WTC11 (cell line): ENCODE measurements at regions not wholly inside any gene's neighbourhood (a gene's known extent, or its start where the extent isn't known, plus 50 kb on each side); places are given as distances from the start of the nearest gene placed in this dataset.

Experiments used
- ATAC-seq: fragments of 200-7000 bp; cut with Tn5 transposase; 2 replicates; pipeline ENCODE4 v1.10.0; 2021; ENCODE audit warnings: mild to moderate bottlenecking, moderate library complexity
- CTCF ChIA-PET: fragments of 300-600 bp; sonication (Branson Sonifier 250); formaldehyde crosslinking; loops from one replicate; lab custom pipeline; 2021; ENCODE audit warnings: antibody characterized with exemption; lab: Charles Lee
- POLR2A ChIA-PET: fragments of 350-600 bp; sonication (Branson Sonifier 250); formaldehyde crosslinking; loops from one replicate; lab custom pipeline; 2021; ENCODE audit warnings: antibody characterized with exemption; lab: Charles Lee
- DNase-seq: peaks from one replicate; pipeline ENCODE4 v3.0.0; 2021; ENCODE audit warnings: low spot score
- H3K27ac Mint-ChIP-seq: 2 replicates; pipeline ENCODE4 v1.8.0; 2021; ENCODE audit warnings: mixed read lengths
- H3K27me3 Mint-ChIP-seq: 2 replicates; pipeline ENCODE4 v1.8.0; 2021; ENCODE audit warnings: low read depth, mild to moderate bottlenecking, moderate library complexity, mixed read lengths
- H3K36me3 Mint-ChIP-seq: 2 replicates; pipeline ENCODE4 v1.8.0; 2021; ENCODE audit warnings: mixed read lengths
- H3K4me1 Mint-ChIP-seq: 2 replicates; pipeline ENCODE4 v1.8.0; 2022; ENCODE audit warnings: mixed read lengths
- H3K4me3 Mint-ChIP-seq: 2 replicates; pipeline ENCODE4 v1.8.0; 2021; ENCODE audit warnings: mild to moderate bottlenecking, moderate library complexity, mixed read lengths
- H3K9me3 Mint-ChIP-seq: 2 replicates; pipeline ENCODE4 v1.8.0; 2021; ENCODE audit warnings: mixed read lengths
- AFF4 ChIP-seq: sonication (generic); formaldehyde crosslinking; IDR thresholded peaks from 2 replicates; pipeline ENCODE4 v1.8.1; 2023; ENCODE audit warnings: mild to moderate bottlenecking, missing genetic modification reagents, borderline replicate concordance
- ATF2 ChIP-seq: sonication (generic); formaldehyde crosslinking; IDR thresholded peaks from 2 replicates; pipeline ENCODE4 v1.8.1; 2022; ENCODE audit warnings: low read depth, missing genetic modification reagents, borderline replicate concordance
- ATF6 ChIP-seq: sonication (generic); formaldehyde crosslinking; IDR thresholded peaks from 2 replicates; pipeline ENCODE4 v1.8.1; 2023; ENCODE audit warnings: mild to moderate bottlenecking, missing genetic modification reagents
- CREB1 ChIP-seq: sonication (generic); formaldehyde crosslinking; IDR thresholded peaks from 2 replicates; pipeline ENCODE4 v1.8.0; 2023; ENCODE audit warnings: mild to moderate bottlenecking, missing genetic modification reagents
- ERG ChIP-seq: fragments of 250-450 bp; sonication (Bioruptor Pico); IDR thresholded peaks from 2 replicates; pipeline ENCODE4 v1.8.0; 2021; ENCODE audit warnings: mild to moderate bottlenecking
- ESRRA ChIP-seq: sonication (generic); formaldehyde crosslinking; IDR thresholded peaks from 2 replicates; pipeline ENCODE4 v1.8.1; 2022; ENCODE audit warnings: mild to moderate bottlenecking, missing genetic modification reagents, borderline replicate concordance
- FOXK1 ChIP-seq: sonication (generic); formaldehyde crosslinking; IDR thresholded peaks from 2 replicates; pipeline ENCODE4 v1.8.0; 2022; ENCODE audit warnings: mild to moderate bottlenecking, moderate library complexity, missing genetic modification reagents
- GRHL2 ChIP-seq: fragments of 250-450 bp; sonication (Bioruptor Pico); IDR thresholded peaks from 2 replicates; pipeline ENCODE4 v1.8.0; 2022; ENCODE audit warnings: mild to moderate bottlenecking, moderate library complexity; ENCODE audit not compliant: insufficient replicate concordance, severe bottlenecking
- IRF2 ChIP-seq: sonication (generic); formaldehyde crosslinking; IDR thresholded peaks from 2 replicates; pipeline ENCODE4 v1.8.0; 2022; ENCODE audit warnings: low read depth, missing genetic modification reagents, borderline replicate concordance
- KAT7 ChIP-seq: sonication (generic); formaldehyde crosslinking; IDR thresholded peaks from 2 replicates; pipeline ENCODE4 v1.8.1; 2023; ENCODE audit warnings: missing genetic modification reagents, mild to moderate bottlenecking, borderline replicate concordance
- MXD4 ChIP-seq: fragments of 250-450 bp; sonication (Bioruptor Pico); IDR thresholded peaks from 2 replicates; pipeline ENCODE4 v1.8.0; 2021; ENCODE audit warnings: mild to moderate bottlenecking, moderate library complexity, borderline replicate concordance
- NR1H2 ChIP-seq: sonication (generic); formaldehyde crosslinking; IDR thresholded peaks from 2 replicates; pipeline ENCODE4 v1.9.0; 2021; ENCODE audit warnings: mild to moderate bottlenecking, moderate library complexity, missing genetic modification reagents
- NR2C2 ChIP-seq: sonication (generic); formaldehyde crosslinking; IDR thresholded peaks from 2 replicates; pipeline ENCODE4 v1.8.0; 2022; ENCODE audit warnings: mild to moderate bottlenecking, missing genetic modification reagents
- PREB ChIP-seq: sonication (generic); formaldehyde crosslinking; IDR thresholded peaks from 2 replicates; pipeline ENCODE4 v1.8.1; 2022; ENCODE audit warnings: mild to moderate bottlenecking, missing genetic modification reagents, moderate library complexity, borderline replicate concordance
- PRRX2 ChIP-seq: fragments of 250-450 bp; sonication (Bioruptor Pico); IDR thresholded peaks from 2 replicates; pipeline ENCODE4 v1.8.0; 2021; ENCODE audit warnings: mild to moderate bottlenecking
- RORB ChIP-seq: fragments of 250-450 bp; sonication (Bioruptor Pico); IDR thresholded peaks from 2 replicates; pipeline ENCODE4 v1.9.0; 2021; ENCODE audit warnings: mild to moderate bottlenecking
- SMAD3 ChIP-seq: sonication (generic); formaldehyde crosslinking; IDR thresholded peaks from 2 replicates; pipeline ENCODE4 v1.8.0; 2022; ENCODE audit warnings: missing genetic modification reagents, mild to moderate bottlenecking, borderline replicate concordance
- SMAD4 ChIP-seq: sonication (generic); formaldehyde crosslinking; IDR thresholded peaks from 2 replicates; pipeline ENCODE4 v1.8.0; 2022; ENCODE audit warnings: mild to moderate bottlenecking, missing genetic modification reagents
- USF1 ChIP-seq: sonication (generic); formaldehyde crosslinking; IDR thresholded peaks from 2 replicates; pipeline ENCODE4 v1.8.0; 2022; ENCODE audit warnings: mild to moderate bottlenecking, missing genetic modification reagents
- USF2 ChIP-seq: sonication (generic); formaldehyde crosslinking; IDR thresholded peaks from 2 replicates; pipeline ENCODE4 v1.8.1; 2023; ENCODE audit warnings: mild to moderate bottlenecking, missing genetic modification reagents, moderate library complexity
- ZMAT4 ChIP-seq: fragments of 250-450 bp; sonication (Bioruptor Pico); IDR thresholded peaks from 2 replicates; pipeline ENCODE4 v1.9.0; 2021; ENCODE audit warnings: mild to moderate bottlenecking
- ZNF121 ChIP-seq: sonication (generic); formaldehyde crosslinking; IDR thresholded peaks from 2 replicates; pipeline ENCODE4 v1.8.0; 2023; ENCODE audit warnings: missing genetic modification reagents
- ZNF263 ChIP-seq: sonication (generic); formaldehyde crosslinking; IDR thresholded peaks from 2 replicates; pipeline ENCODE4 v1.8.1; 2022; ENCODE audit warnings: low read depth, mild to moderate bottlenecking, moderate library complexity, missing genetic modification reagents
- ZNF396 ChIP-seq: fragments of 250-450 bp; sonication (Bioruptor Pico); IDR thresholded peaks from 2 replicates; pipeline ENCODE4 v1.8.0; 2021; ENCODE audit warnings: mild to moderate bottlenecking, moderate library complexity, borderline replicate concordance
- ZNF671 ChIP-seq: fragments of 250-450 bp; sonication (Bioruptor Pico); IDR thresholded peaks from 2 replicates; pipeline ENCODE4 v1.8.0; 2021; ENCODE audit warnings: mild to moderate bottlenecking

- Mint-ChIP-seq H3K36me3 (no peaks in the 10 kb centered on the region), H3K4me1 (peaks cover 48% of the 10 kb centered on the region), H3K27ac (no peak overlapping the region), H3K9me3 (no peaks in the 10 kb centered on the region), H3K27me3 (no peaks in the 10 kb centered on the region), H3K4me3 (no peak overlapping the region)
- TF ChIP-seq IRF2 (CRISPR knock-in tag) (no peak), SMAD3 (CRISPR knock-in tag) (no peak), PREB (CRISPR knock-in tag) (no peak), ESRRA (CRISPR knock-in tag) (no peak), NR1H2 (CRISPR knock-in tag) (no peak), ZNF263 (no peak), USF2 (no peak), SMAD4 (CRISPR knock-in tag) (no peak), ZNF396 (CRISPR knock-in tag) (no peak), ZMAT4 (CRISPR knock-in tag) (no peak), CREB1 (CRISPR knock-in tag) (no peak), AFF4 (CRISPR knock-in tag) (no peak), GRHL2 (CRISPR knock-in tag) (no peak), KAT7 (CRISPR knock-in tag) (no peak), ZNF671 (no peak), RORB (CRISPR knock-in tag) (no peak), PRRX2 (CRISPR knock-in tag) (no peak), ATF2 (CRISPR knock-in tag) (no peak)
- POLR2A ChIA-PET = no interaction called here
- CTCF ChIA-PET = no interaction called here
- DNase-seq = no peak
- ATAC-seq = no peak
Measured at GRCh38 chr12:67887065-67887464, 102.2 kb upstream of the IFNG-AS1 start.

GRCh38 chr12:67889931-67890330 is 99.3 kb upstream of the IFNG-AS1 start:
- ATAC-seq = no peak
- H3K27ac Mint-ChIP-seq = no peak overlapping the region
- POLR2A ChIA-PET = no interaction called here
- CTCF ChIA-PET = no interaction called here
- peaks cover 29% of the 10 kb centered on the region for H3K4me1 Mint-ChIP-seq
- H3K27me3 Mint-ChIP-seq = no peaks in the 10 kb centered on the region
- H3K4me3 Mint-ChIP-seq = no peak overlapping the region
- DNase-seq = no peak
- H3K36me3 Mint-ChIP-seq = no peaks in the 10 kb centered on the region
- no peaks in the 10 kb centered on the region for H3K9me3 Mint-ChIP-seq
- TF ChIP-seq ZNF121 (CRISPR knock-in tag) (no peak), FOXK1 (CRISPR knock-in tag) (no peak), NR2C2 (CRISPR knock-in tag) (no peak), MXD4 (CRISPR knock-in tag) (no peak), USF1 (CRISPR knock-in tag) (no peak), ERG (CRISPR knock-in tag) (no peak), ATF6 (CRISPR knock-in tag) (no peak)
